Activated CD8-positive, alpha-beta memory T cell treated with anti-CD3 and anti-CD28 coated beads, Interleukin-2, amount 10 ng/mL, durations not matched to agents 7 days and 5 days (primary cell): ENCODE measurements at regions not wholly inside any gene's neighbourhood (a gene's known extent, or its start where the extent isn't known, plus 50 kb on each side); places are given as distances from the start of the nearest gene placed in this dataset.
"Not testable (repeated sequence)": the region's sequence is repeated elsewhere in the genome, so short reads cannot be mapped to it uniquely, and the experiment has no call there.

Experiments used
- ATAC-seq: fragments of 150-1000 bp; cut with Tn5 transposase; one replicate; pipeline ENCODE4 v1.10.0; 2021; ENCODE audit warnings: moderate library complexity
- CTCF ChIA-PET: fragments of 350-600 bp; sonication (Branson Sonifier 250); formaldehyde crosslinking; loops from one replicate; lab custom pipeline; 2021; ENCODE audit warnings: antibody characterized with exemption; lab: Charles Lee
- DNase-seq: peaks from one replicate; pipeline ENCODE4 v3.0.0-alpha.2; 2020
- H3K27ac Mint-ChIP-seq: one replicate; pipeline ENCODE4 v1.8.0; 2021; ENCODE audit warnings: mild to moderate bottlenecking, mixed read lengths
- H3K27me3 Mint-ChIP-seq: one replicate; pipeline ENCODE4 v1.8.0; 2021; ENCODE audit warnings: mixed read lengths
- H3K36me3 Mint-ChIP-seq: one replicate; pipeline ENCODE4 v1.8.0; 2021; ENCODE audit warnings: mild to moderate bottlenecking, mixed read lengths
- H3K4me1 Mint-ChIP-seq: one replicate; pipeline ENCODE4 v1.8.0; 2021; ENCODE audit warnings: mixed read lengths
- H3K4me3 Mint-ChIP-seq: one replicate; pipeline ENCODE4 v1.8.0; 2021; ENCODE audit warnings: mild to moderate bottlenecking, moderate library complexity, mixed read lengths
- H3K9me3 Mint-ChIP-seq: one replicate; pipeline ENCODE4 v1.8.0; 2022; ENCODE audit warnings: low read depth, mixed read lengths

DNA sequence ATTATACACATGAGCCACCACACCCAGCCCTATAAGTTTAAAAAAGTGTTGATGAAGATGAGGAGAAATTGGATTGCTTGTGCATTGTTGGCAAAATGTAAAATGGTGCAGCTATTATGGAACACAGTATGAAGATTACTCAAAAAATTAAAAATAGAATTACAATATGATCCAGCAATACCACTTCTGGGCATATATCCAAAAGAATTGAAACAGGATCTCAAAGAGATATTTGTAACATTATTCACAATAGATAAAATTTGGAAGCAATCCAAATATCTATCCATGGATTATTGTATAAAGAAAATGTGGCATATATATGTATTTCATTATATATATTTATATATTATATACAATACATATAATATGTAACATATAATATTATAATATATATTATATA, 515.6 kb upstream of the GNPDA2 start:
- CTCF ChIA-PET = no interaction called here
- no peaks in the 10 kb centered on the region for H3K36me3 Mint-ChIP-seq
- peaks cover 3% of the 10 kb centered on the region for H3K9me3 Mint-ChIP-seq
- ATAC-seq = no peak
- H3K27me3 Mint-ChIP-seq = no peaks in the 10 kb centered on the region
- H3K4me3 Mint-ChIP-seq = no peak overlapping the region
- DNase-seq = no peak
- H3K27ac Mint-ChIP-seq = no peak overlapping the region
- no peaks in the 10 kb centered on the region for H3K4me1 Mint-ChIP-seq

DNA sequence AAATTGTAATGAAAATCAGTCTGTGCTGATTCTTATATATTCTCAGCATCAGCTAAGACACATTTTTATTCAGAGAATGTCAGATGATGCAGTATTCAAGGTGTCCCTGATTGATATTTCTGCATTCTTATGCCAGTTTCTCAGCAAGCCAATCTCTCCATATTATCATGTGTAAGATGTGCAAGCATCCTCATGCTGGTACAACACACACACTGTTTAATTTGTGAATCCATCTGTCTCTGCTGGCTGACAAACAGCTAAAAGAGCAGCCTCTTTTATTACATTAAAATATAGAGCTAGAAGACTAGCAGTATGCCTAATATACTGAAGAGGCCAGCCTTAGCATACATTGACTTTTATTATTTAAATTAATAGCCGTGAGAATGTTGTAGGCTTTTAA, 502.9 kb upstream of the GNPDA2 start:
- Mint-ChIP-seq H3K9me3 (peaks cover under 1% of the 10 kb centered on the region), H3K4me3 (no peak overlapping the region), H3K4me1 (no peaks in the 10 kb centered on the region), H3K36me3 (no peaks in the 10 kb centered on the region), H3K27me3 (no peaks in the 10 kb centered on the region), H3K27ac (no peak overlapping the region)
- ATAC-seq = no peak
- CTCF ChIA-PET = no interaction called here
- no peak for DNase-seq

DNA sequence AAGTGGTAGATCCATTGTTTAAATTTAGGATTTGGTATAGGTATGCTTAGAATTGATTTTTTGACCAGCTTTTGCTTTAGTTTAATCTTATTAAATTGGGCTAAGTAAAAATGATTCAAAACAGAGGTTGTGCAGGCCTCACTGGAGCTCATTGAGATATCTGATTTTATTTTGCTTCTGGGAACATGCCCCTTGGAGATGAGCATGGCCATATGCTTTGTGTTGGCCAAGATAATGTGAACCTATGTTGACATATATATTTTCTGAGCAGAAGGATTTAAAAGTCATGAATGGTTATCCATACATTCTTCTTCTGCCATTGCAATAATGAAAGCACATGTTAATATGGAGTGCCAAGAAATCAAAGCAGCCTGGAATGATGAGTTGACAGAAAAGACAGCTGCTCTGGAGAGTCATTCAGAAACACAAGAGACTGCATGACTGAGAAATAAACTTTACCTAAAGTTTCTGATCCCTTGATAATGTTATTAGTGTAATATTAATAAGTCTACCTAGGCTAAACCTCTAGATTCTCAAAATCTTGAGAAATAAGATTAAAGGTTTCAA, 489.7 kb upstream of the GNPDA2 start:
- H3K27ac Mint-ChIP-seq = no peak overlapping the region
- DNase-seq = no peak
- ATAC-seq = no peak
- H3K36me3 Mint-ChIP-seq = no peaks in the 10 kb centered on the region
- no peak overlapping the region for H3K4me3 Mint-ChIP-seq
- H3K9me3 Mint-ChIP-seq = no peaks in the 10 kb centered on the region
- H3K27me3 Mint-ChIP-seq = no peaks in the 10 kb centered on the region
- CTCF ChIA-PET = no interaction called here
- H3K4me1 Mint-ChIP-seq = no peaks in the 10 kb centered on the region

DNA sequence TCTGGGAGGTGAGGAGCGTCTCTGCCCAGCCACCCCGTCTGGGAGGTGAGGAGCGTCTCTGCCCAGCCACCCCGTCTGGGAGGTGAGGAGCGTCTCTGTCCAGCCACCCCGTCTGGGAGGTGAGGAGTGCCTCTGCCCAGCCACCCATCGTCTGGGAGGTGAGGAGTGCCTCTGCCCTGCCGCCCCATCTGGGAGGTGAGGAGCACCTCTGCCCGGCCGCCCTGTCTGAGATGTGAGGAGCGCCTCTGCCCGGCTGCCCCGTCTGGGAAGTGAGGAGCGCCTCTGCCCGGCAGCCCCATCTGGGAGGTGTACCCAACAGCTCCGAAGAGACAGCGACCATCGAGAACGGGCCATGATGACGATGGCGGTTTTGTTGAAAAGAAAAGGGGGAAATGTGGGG, 482.1 kb upstream of the GNPDA2 start:
- CTCF ChIA-PET, H3K36me3 Mint-ChIP-seq: not testable (repeated sequence)

DNA sequence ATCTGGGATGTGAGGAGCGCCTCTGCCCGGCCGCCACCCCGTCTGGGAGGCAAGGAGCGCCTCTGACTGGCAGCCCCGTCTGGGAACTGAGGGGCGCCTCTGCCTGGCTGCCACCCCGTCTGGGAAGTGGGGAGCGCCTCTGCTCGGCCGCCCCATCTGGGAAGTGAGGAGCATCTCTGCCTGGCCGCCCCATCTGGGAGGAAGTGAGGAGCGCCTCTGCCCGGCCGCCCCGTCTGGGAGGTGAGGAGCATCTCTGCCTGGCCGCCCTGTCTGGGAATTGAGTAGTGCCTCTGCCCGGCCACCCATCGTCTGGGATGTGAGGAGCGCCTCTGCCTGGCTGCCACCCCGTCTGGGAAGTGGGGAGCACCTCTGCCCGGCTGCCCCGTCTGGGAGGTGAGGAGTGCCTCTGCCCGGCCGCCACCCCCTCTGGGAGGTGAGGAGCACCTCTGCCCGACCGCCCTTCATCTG, 481.5 kb upstream of the GNPDA2 start:
- not testable (repeated sequence) for H3K27ac Mint-ChIP-seq

More for the DNA sequence above, 482.1 kb upstream of the GNPDA2 start:
- peaks cover 12% of the 10 kb centered on the region for H3K9me3 Mint-ChIP-seq
- not testable (repeated sequence) for ATAC-seq, H3K4me1 Mint-ChIP-seq, H3K27ac Mint-ChIP-seq, H3K4me3 Mint-ChIP-seq, DNase-seq, H3K27me3 Mint-ChIP-seq

DNA sequence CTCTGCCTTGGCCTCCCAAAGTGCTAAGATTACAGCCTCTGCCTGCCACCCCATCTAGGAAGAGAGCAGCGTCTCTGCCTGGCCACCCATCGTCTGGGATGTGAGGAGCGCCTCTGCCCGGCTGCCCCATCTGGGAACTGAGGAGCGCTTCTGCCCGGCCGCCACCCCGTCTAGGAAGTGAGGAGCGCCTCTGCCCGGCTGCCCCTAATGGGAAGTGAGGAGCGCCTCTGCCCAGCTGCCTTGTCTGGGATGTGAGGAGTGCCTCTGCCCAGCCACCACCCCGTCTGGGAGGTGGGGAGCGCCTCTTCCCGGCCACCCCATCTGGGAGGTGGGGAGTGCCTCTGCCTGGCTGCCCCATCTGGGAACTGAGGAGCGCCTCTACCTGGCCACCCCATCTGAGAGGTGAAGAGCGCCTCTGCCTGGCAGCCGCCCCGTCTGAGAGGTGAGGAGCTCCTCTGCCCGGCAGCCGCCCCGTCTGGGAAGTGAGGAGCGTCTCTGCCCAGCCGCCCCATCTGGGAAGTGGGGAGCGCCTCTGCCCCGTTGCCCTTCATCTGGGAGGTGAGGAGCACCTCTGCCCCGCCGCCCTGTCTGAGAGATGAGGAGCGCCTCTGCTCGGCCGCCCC, 481.0 kb upstream of the GNPDA2 start:
- H3K27ac Mint-ChIP-seq, CTCF ChIA-PET, ATAC-seq: not testable (repeated sequence)

More for the DNA sequence above, 481.5 kb upstream of the GNPDA2 start:
- H3K9me3 Mint-ChIP-seq = peaks cover 12% of the 10 kb centered on the region
- CTCF ChIA-PET, H3K36me3 Mint-ChIP-seq, H3K4me3 Mint-ChIP-seq, DNase-seq, H3K27me3 Mint-ChIP-seq, ATAC-seq, H3K4me1 Mint-ChIP-seq: not testable (repeated sequence)

DNA sequence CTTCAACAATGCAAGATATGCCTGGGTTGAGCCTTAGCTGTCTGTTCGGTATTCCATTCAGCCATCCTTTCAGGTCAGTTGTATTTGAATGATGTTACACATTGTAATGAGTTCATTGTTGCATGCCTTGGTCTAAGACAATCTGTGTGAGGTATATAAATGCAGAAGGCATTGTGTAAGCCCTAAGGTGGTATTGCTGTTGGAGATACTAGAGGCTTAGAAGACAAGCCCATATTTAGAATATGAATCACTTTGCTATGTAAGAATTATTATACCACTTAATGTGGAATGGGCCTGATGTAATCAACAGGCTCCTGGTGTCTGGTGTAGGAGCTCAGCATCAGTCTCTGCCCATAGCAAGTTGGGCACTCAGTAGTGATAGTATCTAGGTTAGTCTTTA, 473.4 kb upstream of the GNPDA2 start:
- CTCF ChIA-PET = no interaction called here
- no peak for DNase-seq
- no peak overlapping the region for H3K4me3 Mint-ChIP-seq
- no peak overlapping the region for H3K27ac Mint-ChIP-seq
- H3K36me3 Mint-ChIP-seq = no peaks in the 10 kb centered on the region
- no peaks in the 10 kb centered on the region for H3K4me1 Mint-ChIP-seq
- ATAC-seq = no peak
- no peaks in the 10 kb centered on the region for H3K9me3 Mint-ChIP-seq
- no peaks in the 10 kb centered on the region for H3K27me3 Mint-ChIP-seq

More for the DNA sequence above, 481.0 kb upstream of the GNPDA2 start:
- H3K36me3 Mint-ChIP-seq, H3K4me3 Mint-ChIP-seq, H3K27me3 Mint-ChIP-seq, H3K4me1 Mint-ChIP-seq, DNase-seq: not testable (repeated sequence)
- peaks cover 12% of the 10 kb centered on the region for H3K9me3 Mint-ChIP-seq

DNA sequence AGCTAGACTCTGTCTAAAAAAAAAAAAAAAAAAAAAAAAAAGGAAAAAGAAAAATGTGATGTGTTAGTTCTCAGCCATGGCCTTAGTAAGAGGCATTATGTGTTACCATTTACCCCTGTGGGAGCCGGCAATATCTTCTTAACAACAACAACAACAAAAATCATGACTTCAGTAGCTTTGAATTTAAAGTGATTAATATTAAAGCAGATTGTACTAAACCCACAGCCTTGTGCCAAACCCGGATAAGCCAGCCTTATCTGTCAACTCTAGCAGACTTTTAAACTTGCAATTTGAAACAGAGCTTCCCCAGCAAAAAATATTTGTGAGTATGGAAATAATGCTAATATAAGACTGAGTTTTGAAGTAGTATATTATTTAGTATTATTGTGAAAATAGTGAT, 462.1 kb upstream of the GNPDA2 start:
- H3K36me3 Mint-ChIP-seq = no peaks in the 10 kb centered on the region
- H3K9me3 Mint-ChIP-seq = peaks cover 2% of the 10 kb centered on the region
- H3K4me3 Mint-ChIP-seq = no peak overlapping the region
- CTCF ChIA-PET = no interaction called here
- DNase-seq = no peak
- ATAC-seq = no peak
- H3K4me1 Mint-ChIP-seq = no peaks in the 10 kb centered on the region
- no peaks in the 10 kb centered on the region for H3K27me3 Mint-ChIP-seq
- no peak overlapping the region for H3K27ac Mint-ChIP-seq

DNA sequence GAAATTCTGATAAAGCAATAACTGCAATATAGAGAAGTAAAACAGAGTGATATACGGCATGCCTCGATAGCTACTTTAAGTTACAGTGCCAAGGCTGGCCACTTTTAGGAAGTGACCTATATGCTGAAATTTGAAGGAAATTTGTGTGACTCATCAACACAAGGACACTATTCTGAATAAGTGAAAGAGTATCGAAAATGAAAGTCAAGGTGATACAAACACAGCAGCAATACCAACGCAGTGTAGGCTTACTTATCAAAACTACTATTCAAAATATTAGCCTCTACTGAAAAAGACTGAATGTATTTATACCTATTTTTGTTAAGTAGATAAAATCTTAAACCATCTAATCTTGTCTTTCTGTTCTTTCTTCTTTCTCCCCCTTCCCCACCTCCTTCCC, 459.9 kb upstream of the GNPDA2 start:
- Mint-ChIP-seq H3K9me3 (peaks cover 2% of the 10 kb centered on the region), H3K36me3 (no peaks in the 10 kb centered on the region), H3K27me3 (no peaks in the 10 kb centered on the region), H3K4me1 (no peaks in the 10 kb centered on the region), H3K4me3 (no peak overlapping the region), H3K27ac (no peak overlapping the region)
- no peak for ATAC-seq
- no peak for DNase-seq
- CTCF ChIA-PET = no interaction called here

DNA sequence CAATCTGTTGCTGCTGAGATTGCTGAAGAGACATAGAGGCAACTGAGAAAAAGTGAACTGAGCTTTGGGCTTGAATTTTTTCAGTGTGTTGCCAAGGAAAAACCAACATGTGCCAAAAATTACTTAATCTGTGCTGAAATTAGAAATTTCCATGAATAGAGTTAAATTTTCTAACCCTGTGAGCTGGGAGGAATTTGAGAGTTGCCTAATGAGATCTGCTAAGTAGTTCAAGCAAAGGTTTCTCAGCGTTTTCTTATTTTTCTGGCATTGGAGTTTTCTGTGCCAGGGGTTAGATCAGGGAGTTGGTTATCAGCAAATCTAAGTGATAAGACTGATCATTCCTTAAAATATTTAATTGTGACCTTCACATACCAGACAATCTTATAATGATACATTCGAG, 457.5 kb upstream of the GNPDA2 start:
- CTCF ChIA-PET = no interaction called here
- DNase-seq (no peak), ATAC-seq (no peak)
- Mint-ChIP-seq H3K27me3 (no peaks in the 10 kb centered on the region), H3K9me3 (no peaks in the 10 kb centered on the region), H3K4me3 (no peak overlapping the region), H3K27ac (no peak overlapping the region), H3K36me3 (no peaks in the 10 kb centered on the region), H3K4me1 (no peaks in the 10 kb centered on the region)

DNA sequence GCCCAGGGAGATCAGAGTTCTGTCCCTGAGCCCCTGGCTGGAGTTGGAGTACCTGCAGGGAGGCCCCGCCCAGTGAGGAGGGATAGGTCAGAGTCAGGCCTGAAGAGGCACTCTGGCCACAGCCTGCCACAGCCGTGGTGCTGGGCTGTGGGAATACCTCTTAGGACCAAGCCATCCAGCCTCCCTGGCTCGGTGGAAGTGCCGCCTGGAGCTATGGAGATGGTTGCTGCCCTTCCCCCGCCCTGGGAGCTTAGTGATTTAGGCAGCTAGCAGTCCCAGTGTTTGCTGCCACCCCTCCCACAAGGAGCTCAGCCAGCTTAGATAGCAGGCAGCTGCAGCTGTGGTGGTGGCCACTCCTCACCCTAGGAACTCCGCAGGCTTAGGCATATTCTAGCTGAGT, 446.3 kb upstream of the GNPDA2 start:
- DNase-seq (no peak), ATAC-seq (no peak)
- no peaks in the 10 kb centered on the region for H3K27me3 Mint-ChIP-seq
- H3K36me3 Mint-ChIP-seq = no peaks in the 10 kb centered on the region
- CTCF ChIA-PET = no interaction called here
- no peak overlapping the region for H3K27ac Mint-ChIP-seq
- H3K4me1 Mint-ChIP-seq = no peaks in the 10 kb centered on the region
- no peak overlapping the region for H3K4me3 Mint-ChIP-seq
- H3K9me3 Mint-ChIP-seq = peaks cover 12% of the 10 kb centered on the region

DNA sequence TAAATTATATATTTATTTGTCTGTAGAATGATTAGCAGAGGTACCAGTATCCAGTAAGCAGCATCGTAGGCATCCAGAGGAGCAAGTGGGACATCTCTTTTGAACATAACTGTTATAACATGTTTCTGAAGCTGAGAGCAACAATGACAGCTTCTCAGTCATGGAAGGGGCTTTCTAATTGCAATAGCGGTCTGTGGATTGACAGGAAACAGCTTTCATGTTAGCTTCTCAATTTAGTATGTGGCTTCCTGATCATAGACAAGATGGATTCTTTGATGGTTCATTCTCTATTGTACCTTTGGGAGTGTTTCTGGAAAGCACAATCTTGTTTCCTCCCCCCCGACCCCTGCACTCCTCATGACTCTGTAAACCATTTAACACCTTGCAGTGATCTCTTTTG, 434.6 kb upstream of the GNPDA2 start:
- DNase-seq (no peak), ATAC-seq (no peak)
- H3K9me3 Mint-ChIP-seq = peaks cover 5% of the 10 kb centered on the region
- H3K4me3 Mint-ChIP-seq = no peak overlapping the region
- CTCF ChIA-PET = no interaction called here
- H3K36me3 Mint-ChIP-seq = no peaks in the 10 kb centered on the region
- H3K27ac Mint-ChIP-seq = no peak overlapping the region
- no peaks in the 10 kb centered on the region for H3K4me1 Mint-ChIP-seq
- H3K27me3 Mint-ChIP-seq = no peaks in the 10 kb centered on the region

DNA sequence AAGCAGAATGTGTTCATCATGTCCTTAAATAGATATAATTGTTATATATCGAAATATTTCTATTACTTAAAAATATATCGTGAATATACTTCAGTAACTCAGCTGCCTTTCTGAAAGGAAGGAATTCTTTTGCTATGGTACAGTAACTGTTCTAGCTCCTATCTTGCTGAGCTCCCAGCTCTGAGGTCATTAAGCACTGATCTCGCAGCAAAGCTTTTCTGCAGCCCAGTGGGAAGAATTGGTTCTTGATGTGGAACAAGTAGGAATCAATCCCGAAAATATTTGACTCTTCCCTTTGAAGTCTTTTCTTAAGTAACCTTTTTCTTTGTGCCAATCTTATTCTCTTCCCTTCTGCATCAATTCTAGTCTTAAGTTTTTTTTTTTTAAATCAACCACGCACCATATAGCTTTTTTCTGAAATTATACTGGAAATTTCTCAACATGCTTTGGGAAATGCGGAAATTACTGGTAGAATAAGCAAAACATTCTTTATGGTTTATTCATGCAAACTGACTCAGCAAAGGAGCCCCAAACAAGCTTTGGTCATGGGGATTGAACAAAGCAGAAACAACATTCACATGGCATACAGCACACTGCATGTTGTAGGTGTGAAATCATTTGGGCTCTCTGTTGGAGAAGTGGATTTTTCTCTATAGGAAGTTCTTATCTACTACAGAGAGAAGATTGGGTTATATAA, 428.9 kb upstream of the GNPDA2 start:
- Mint-ChIP-seq H3K4me1 (no peaks in the 10 kb centered on the region), H3K27ac (no peak overlapping the region), H3K9me3 (no peaks in the 10 kb centered on the region), H3K36me3 (no peaks in the 10 kb centered on the region), H3K27me3 (no peaks in the 10 kb centered on the region), H3K4me3 (no peak overlapping the region)
- CTCF ChIA-PET = no interaction called here
- DNase-seq (no peak), ATAC-seq (no peak)

DNA sequence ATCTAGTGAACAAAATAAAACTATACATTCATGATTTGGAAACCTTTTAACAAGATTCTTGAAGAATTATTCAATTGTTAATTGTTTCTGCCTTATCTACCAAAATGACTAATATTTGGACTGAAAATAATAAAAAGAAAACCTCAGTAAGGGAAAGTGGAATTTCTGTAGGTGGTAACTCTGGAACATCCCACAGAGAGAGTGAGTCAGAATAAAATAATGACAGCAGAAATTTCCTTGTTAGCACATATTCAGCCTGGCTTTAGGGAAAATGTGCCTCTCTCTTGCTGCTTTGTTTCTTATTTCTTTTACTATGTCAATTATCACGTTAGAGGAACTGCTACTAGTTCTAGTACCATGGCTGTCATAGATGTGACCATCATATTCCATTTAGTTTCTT, 421.5 kb upstream of the GNPDA2 start:
- H3K9me3 Mint-ChIP-seq = no peaks in the 10 kb centered on the region

More for the DNA sequence above, 421.5 kb upstream of the GNPDA2 start:
- CTCF ChIA-PET = no interaction called here
- no peaks in the 10 kb centered on the region for H3K36me3 Mint-ChIP-seq
- no peaks in the 10 kb centered on the region for H3K4me1 Mint-ChIP-seq
- H3K27ac Mint-ChIP-seq = no peak overlapping the region
- no peaks in the 10 kb centered on the region for H3K27me3 Mint-ChIP-seq
- ATAC-seq (no peak), DNase-seq (no peak)
- no peak overlapping the region for H3K4me3 Mint-ChIP-seq
